NCI-H2171 treated with DMSO at 0.1 percent for 48 hours (cell line): ENCODE measurements at regions not wholly inside any gene's neighbourhood (a gene's known extent, or its start where the extent isn't known, plus 50 kb on each side); places are given as distances from the start of the nearest gene placed in this dataset.
"Not testable (repeated sequence)": the region's sequence is repeated elsewhere in the genome, so short reads cannot be mapped to it uniquely, and the experiment has no call there.

ENCODE experiments used
- DNase-seq: peaks from one replicate; lab custom pipeline; 2025; lab: John Stamatoyannopoulos, UW

- no peak for DNase-seq
These were observed 90.6 kb downstream of the ANXA2R start for GRCh38 chr5:42949348-42950115.

- no peak for DNase-seq
These were observed 91.2 kb downstream of the ANXA2R start for GRCh38 chr5:42948961-42949347.

DNA sequence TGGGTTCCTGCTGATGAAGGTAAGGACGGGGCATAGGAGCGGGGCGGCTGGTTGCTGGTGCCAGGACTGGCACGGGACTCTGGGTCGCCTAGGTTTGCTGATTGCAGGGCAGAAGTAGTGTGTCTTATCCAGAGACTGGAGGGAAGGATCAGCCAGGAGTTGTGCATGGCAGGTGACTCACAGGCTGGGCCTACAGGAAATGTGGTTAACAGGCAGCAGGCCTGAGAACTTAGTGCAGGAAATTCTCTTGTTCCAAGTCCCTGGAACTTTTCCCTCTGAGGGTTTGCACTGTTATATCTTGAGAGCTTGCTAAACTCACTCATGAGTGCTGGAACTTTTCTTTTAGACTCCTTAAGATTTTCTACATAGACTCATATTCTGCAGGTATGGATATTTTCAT, 95.1 kb downstream of the ANXA2R start:
- DNase-seq = no peak

DNA sequence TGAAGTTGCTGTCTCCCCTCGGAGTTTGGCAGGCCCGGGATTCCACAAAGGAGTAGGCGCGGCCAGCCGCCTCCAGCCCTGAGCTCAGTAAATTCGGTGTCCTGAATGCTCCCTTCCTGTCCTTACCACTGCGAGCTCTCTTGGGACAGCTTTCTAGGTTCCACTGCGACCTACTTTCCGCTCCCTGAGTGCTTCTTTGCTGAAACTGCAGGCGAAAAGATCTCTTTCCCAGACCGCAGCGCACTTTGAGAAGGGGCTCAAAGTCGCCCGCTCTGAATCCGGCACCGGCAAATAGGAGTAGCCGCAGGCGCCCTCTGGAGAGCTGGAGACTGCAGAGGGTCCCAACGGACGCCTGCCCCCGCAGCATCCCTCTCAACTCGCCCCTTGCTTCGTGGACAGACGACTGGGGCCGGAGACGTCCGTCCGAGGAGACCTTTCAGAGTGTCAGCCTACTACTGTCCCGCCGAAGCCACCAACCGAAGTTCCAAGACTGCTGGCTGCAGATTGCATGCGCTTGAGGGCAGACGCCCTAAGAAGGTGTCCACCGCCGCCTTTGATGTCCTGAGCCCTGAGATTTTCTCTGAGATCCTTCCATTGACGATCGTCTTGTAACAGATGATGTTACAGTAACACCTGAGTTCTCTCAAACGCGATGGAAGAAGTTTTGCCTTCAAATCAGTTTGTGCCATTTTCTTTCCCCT, 96.0 kb downstream of the ANXA2R start:
- DNase-seq = no peak

DNA sequence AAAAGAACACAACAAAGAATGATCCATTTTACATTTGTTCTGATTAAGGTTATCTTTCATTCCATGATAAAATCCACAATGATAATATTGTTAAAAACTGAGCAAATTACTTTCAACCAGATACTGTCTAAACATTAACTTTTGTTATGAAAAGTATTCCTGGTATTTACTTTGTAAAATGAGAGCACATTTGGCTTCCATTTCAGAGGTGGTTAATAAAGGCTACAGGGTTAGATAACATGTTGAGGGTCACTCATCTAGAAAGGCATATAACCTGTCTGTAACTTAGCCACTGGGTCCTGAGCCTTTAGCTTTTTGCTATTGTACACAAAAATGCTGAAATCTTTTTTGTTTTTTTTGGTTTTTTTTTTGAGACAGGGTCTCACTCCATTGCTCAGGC, 99.3 kb downstream of the ANXA2R start:
- DNase-seq = no peak

GRCh38 chr5:42932011-42932410, 108.1 kb downstream of the ANXA2R start:
- not testable (repeated sequence) for DNase-seq

GRCh38 chr5:42931451-42931850, 108.7 kb downstream of the ANXA2R start:
- not testable (repeated sequence) for DNase-seq

- DNase-seq = no peak
These were observed 109.2 kb downstream of the ANXA2R start for GRCh38 chr5:42930934-42931333.

- no peak for DNase-seq
These were observed 110.2 kb downstream of the ANXA2R start for GRCh38 chr5:42929871-42930270.

GRCh38 chr5:42927730-42928129, 112.4 kb downstream of the ANXA2R start:
- no peak for DNase-seq

DNA sequence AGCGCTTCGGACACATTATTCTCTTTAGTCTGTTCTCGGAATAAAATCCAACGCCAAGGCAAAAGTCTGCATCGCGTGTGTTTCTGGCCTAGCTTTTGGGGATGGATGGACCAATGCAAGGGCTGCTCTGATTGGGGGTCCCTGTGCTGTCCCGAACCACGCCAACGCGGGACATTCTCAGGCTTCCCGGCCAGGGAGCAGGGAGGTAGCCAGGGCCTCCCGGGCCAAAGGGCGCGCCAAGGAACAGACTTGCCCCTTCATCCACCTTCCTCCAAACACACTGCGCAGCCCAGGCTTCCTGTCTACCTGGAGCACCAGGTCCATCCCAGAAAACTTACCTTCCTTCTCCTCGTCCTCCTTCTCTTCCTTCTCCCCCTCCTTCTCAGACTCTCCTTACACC, 113.0 kb upstream of the SELENOP start:
- no peak for DNase-seq

DNA sequence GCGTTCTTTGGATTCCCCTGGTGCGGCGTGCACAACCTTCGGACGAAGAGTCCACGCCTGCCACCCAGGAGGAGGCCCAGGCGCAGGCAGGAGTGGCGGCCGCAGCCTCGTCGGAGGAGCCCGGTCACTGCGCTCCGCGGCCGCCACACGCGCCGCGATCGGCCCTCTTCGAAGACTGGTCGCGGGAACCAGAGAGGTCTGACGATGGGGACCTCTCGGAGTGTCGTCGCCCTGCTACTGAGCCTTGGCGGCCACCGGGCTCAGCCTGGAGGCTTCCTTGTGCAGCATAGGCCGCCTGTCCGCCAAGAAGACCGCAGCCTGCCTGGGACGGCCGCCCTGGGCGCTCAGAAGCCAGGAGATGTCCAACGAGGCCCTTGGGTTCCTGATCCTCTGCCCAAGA, 112.5 kb upstream of the SELENOP start:
- no peak for DNase-seq

GRCh38 chr5:42923710-42924109, 112.0 kb upstream of the SELENOP start:
- no peak for DNase-seq

DNA sequence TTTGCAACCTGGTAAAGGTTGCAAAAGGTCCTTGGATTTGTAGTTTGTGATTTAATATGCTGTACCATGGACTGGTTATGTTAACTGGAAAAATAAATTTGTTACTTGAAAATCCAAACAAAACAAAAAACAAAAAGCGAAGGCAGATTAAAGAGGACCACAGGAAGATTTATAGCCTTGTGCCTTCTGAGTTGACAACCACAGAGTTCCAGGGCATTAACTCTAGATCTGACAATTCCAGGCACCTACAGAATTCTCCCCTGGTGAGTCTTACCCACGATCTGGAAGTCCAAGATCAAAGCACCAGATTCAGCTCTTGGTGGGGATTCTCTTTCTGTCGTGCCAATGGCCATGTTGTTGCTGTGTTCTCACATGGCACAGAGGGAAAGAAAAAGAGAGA, 107.9 kb upstream of the SELENOP start:
- DNase-seq = no peak

DNA sequence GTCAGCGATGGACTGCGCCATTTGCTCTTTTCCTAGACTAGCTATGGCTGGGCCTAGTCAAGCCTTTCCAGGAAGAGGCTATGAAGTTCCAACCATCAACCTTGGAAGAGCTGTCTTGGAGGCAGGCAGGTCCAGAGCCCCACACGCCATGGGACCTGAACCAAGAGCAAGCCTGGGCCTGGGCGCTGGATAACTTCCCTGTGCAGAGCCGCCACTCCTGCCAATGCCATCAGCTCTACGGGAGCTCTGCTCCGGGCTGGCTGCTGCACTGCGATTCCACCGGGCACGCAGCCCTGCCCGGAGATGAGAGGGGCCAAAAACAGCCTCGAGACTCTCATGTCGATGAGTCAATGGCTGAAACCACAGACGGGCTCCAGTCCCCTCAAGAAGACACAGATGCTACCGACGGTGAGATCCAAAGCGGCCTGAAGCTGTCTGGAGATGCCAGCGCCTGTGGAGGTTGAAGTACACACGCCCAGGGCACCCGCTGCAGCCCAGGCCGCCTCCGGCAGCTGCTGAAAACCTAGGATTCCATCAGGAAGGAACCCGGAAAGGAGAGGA, 103.7 kb upstream of the SELENOP start:
- DNase-seq = no peak

DNA sequence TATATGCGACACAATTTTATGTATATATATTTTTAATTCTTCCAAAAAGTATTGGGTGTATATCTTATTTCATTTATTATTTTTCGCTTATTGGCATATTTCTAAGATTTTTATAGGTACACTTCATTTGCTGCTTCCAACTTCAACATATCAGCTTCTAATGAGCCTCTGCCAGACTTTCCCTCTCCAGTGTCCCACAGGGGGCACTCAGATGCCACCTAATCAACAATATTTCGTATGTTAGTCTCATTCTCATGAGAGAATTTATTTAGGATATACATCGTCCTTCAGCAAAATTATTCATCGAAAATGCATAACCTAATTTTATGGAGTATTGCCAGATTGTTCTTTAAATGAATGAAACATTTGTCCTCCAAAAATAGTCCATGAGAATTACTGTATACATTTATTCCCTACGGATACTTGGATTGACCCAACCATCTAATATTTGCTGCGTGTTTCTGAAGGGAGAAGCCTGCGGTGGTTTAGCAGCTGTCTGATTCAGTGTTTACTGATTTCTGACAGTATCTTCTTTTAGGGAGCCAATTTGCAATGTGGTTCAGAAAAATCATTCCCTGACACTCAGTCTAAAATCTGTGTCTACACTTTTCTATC, 100.6 kb upstream of the SELENOP start:
- DNase-seq = peak; percentile 27

GRCh38 chr5:42908509-42909488, 97.1 kb upstream of the SELENOP start:
- DNase-seq = peak; percentile 94

- DNase-seq = no peak
These were observed 96.4 kb upstream of the SELENOP start for GRCh38 chr5:42908086-42908485.

DNA sequence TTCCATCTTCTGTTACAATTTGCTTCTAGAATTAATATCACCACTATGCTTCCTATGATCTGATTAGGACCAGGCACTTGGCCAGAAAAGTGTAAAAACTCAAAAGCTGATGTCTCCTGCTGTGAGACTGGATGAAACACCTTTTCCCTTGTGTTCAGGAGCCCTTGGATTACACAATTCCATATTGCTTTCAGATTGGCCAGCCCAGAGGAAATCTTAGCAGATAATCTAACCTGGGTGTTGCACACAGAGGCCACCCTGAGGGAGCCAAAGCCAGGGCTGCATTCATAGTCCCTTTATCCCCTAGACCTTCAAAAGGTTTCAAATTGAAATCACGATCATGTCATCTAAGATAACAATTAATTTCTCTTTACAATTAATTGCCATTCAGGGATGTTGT, 94.1 kb upstream of the SELENOP start:
- no peak for DNase-seq

DNA sequence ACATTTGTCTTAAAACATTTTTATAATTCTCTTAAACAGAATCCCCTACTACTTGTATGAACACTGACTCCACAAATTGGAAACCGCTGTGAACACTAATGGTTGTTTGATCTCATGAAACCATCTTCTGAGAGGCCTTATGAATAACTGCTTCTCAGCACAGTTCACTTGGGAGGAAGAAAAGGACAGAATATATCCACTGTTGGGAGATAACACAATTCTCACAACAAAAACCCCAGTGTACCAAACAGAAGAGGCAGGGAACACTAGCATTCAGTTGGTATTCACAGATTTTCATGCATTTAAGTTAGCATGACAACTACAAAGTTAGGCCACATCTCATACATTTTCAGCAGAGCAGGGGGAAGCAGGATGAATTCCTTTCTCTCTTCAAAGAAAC, 89.0 kb upstream of the SELENOP start:
- no peak for DNase-seq

GRCh38 chr5:42898760-42899159, 87.1 kb upstream of the SELENOP start:
- DNase-seq = no peak

DNA sequence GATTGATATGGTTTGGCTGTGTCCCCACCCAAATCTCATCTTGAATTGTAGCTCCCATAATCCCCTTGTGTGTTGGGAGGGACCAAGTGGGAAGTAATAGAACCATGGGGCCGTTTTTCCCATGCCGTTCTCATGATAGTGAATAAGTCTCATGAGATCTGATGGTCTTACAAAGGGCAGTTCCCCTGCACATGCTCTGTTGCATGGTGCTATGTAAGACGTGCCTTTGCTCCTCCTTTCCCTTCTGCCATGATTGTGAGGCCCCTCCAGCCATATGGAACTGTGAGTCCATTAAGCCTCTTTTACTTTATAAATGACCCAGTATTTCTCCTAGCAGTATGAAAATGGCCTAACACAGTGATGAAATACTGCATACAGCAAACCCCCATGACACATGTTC, 84.8 kb upstream of the SELENOP start:
- no peak for DNase-seq
